ENCODE measurements at regions not wholly inside any gene's neighbourhood (a gene's known extent, or its start where the extent isn't known, plus 50 kb on each side); places are given as distances from the start of the nearest gene placed in this dataset.

DNA sequence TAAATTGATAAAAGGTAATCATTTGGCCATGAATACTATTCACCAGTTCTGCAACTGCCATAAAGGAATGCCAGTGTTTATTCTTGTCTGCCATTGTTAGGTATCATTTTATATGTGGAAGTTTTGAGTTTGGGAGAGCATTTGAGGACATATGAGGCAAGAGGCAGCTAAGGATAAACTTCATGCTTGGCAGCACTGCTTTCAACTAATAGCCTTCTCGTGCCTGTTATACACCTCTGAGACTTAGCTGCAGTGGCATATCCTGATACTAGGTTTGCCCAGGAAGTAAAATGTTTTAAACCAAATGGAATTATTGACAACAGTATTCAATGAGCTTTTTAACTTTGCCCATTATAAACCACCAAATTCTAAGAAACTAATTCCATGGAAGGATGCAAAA is 126.0 kb upstream of the DPH6 start:
- TF ChIP-seq CTCF (IDR thresholded peaks at IDR 0.05) (no peak), POLR2A (IDR thresholded peaks at IDR 0.05) (no peak)

Data from esophagus squamous epithelium (tissue), 4 donors.